KOPT-K1 (cell line): ENCODE measurements at regions not wholly inside any gene's neighbourhood (a gene's known extent, or its start where the extent isn't known, plus 50 kb on each side); places are given as distances from the start of the nearest gene placed in this dataset.

Experiments
- H3K27ac ChIP-seq: fragments of 200-600 bp; sonication (generic); 2 replicates; pipeline ENCODE4 v1.5.1; 2016; ENCODE audit warnings: antibody characterized with exemption, mild to moderate bottlenecking, low read depth, low read length; ENCODE audit not compliant: poor library complexity, severe bottlenecking
- H3K36me3 ChIP-seq: fragments of 200-600 bp; sonication (generic); 2 replicates; pipeline ENCODE4 v1.5.1; 2017; ENCODE audit warnings: antibody characterized with exemption, mild to moderate bottlenecking, low read length, moderate library complexity; ENCODE audit not compliant: insufficient read depth
- H3K9me3 ChIP-seq: fragments of 200-600 bp; sonication (generic); 2 replicates; pipeline ENCODE4 v1.5.1; 2017; ENCODE audit warnings: antibody characterized with exemption, low read length, mild to moderate bottlenecking; ENCODE audit not compliant: insufficient read depth, poor library complexity, severe bottlenecking

- Histone ChIP-seq H3K36me3 (no peaks in the 10 kb centered on the region), H3K9me3 (no peaks in the 10 kb centered on the region), H3K27ac (no peak overlapping the region)
These were observed 51.2 kb upstream of the TCF7 start for GRCh38 chr5:134063188-134063820.

GRCh38 chr5:134059758-134060495 is 54.6 kb upstream of the TCF7 start:
- no peaks in the 10 kb centered on the region for H3K9me3 ChIP-seq
- H3K27ac ChIP-seq, result peak overlapping the region; percentile 55
- no peaks in the 10 kb centered on the region for H3K36me3 ChIP-seq

- H3K9me3 ChIP-seq, result no peaks in the 10 kb centered on the region
- H3K36me3 ChIP-seq, result no peaks in the 10 kb centered on the region
- peak overlapping the region; percentile 94 for H3K27ac ChIP-seq
These were observed 50.2 kb upstream of the VDAC1 start for GRCh38 chr5:134055015-134055414.
